ENCODE measurements at regions not wholly inside any gene's neighbourhood (a gene's known extent, or its start where the extent isn't known, plus 50 kb on each side); places are given as distances from the start of the nearest gene placed in this dataset.
"Not testable (repeated sequence)": the region's sequence is repeated elsewhere in the genome, so short reads cannot be mapped to it uniquely, and the experiment has no call there.

DNA sequence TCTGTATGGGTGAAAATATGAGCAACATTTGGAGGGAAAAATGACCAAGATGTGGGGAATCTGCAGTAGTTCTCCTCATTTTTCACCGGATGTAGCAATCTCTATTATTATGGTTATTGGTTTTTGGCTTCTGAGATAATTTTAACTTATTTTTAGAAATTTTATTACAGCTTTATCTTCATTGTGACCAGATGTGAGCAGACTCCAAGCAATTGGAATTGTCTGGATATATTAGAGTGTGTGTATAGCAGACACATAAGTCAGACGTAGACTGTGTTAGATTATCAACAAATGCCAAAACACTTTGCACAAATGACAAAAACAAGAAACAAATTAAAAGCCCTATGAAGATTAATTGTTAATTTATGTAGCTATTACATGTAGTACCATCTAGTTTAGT, 249.1 kb downstream of the DNAJB9 start:
- no peak for DNase-seq

DNA sequence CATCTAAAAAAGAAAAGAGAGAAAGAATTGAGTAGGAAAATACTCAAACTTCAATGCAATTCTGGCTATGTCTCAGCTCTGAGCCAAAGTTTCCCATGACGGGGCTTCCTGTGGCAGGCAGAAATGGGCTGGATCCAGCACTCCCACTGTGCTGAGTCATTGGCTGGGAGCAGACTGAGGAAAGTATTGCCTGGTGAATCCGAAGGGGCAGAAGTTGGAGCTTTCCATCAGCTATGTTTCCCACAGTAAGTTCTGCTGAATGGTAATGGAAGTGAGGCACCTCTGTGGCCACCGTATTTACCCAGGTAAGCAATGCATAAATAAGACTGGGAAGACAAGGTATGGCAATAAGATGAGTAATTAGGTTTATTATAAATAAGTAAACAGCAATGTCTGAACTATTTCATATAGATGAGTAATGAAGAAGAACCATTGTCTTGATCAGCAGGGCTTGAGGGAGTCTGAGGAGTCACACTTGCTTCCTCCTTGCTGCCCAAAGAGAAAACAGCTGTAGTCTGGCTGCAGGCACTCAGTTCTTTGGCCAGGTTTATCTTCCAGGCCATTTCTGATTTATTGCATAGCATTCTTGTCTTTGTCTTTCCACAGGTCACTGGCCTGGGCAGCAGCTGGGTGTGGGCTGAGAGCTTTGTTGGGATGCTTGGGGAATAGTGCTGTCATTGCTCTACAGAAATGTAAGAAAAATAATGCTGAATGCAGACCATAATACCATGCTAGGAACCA, 255.3 kb downstream of the DNAJB9 start:
- DNase-seq = no peak

GRCh38 chr7:108825581-108825909, 255.9 kb downstream of the DNAJB9 start:
- no peak for DNase-seq

DNA sequence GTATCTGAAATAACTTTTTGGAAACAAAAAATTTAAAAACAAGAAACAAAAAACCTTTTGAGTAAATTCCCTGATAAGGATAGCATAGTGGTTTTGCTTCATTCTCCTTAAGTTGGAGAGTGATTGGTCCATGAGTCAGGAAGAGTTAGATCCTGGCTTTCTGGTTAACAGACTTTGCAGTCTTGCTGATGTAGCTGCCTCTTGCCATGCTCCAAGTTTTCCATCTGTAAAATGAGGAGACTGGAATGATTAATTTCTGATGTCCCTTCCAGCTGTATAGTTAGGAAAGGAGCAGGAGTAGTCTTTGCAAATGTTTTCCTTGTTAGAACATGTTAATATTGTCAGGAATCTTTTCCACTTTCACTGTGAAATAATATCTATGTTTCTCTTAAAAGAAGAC, 266.6 kb downstream of the DNAJB9 start:
- no peak for DNase-seq

- no peak for DNase-seq
Measured at GRCh38 chr7:108838198-108838597, 268.5 kb downstream of the DNAJB9 start.

GRCh38 chr7:108839076-108839475, 269.4 kb downstream of the DNAJB9 start:
- no peak for DNase-seq

GRCh38 chr7:108845951-108846350, 276.3 kb downstream of the DNAJB9 start:
- DNase-seq = no peak

- DNase-seq = no peak
Measured at GRCh38 chr7:108846471-108846870, 276.8 kb downstream of the DNAJB9 start.

GRCh38 chr7:108848486-108848885, 278.8 kb downstream of the DNAJB9 start:
- DNase-seq = no peak

DNA sequence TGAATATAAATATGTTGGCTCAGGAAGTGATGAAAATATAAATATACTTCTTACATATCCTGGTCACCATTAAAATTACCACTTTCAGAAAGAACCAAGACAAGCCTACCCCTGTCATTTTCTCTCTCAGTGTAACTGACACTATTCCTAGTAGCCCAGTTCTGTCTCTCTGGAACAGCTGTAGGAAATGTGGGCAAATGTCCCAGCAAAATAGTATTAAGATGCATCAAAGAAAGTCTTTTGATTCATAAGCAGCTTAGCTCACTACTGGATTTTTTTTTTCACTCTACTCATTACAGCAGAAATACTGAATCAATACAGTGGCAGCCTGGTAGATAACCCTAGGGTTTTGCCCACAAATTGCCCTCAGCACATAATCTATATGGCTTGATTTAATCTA, 290.9 kb downstream of the DNAJB9 start:
- DNase-seq = no peak

DNA sequence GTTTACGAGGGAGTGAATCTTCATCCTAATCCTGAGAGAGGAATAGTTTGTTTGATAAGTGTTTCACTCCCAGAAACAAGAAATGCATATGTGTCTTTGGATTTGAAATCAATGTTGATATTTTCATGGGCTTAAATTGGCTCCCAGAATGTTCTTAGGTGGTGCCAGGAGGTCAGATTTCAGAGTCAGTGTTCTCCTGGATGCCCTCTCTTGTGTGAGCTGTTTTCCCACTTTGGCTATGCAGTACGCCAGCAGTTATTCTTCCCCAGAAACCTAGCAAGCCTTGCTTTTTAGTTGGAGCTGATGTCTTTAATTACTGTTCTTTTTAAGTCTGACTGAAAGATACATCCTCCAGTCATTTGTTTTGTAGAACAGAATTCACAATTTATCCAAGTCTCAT, 291.4 kb downstream of the DNAJB9 start:
- DNase-seq = no peak

GRCh38 chr7:108863227-108863848, 293.7 kb downstream of the DNAJB9 start:
- no peak for DNase-seq

GRCh38 chr7:108869070-108869469, 299.4 kb downstream of the DNAJB9 start:
- no peak for DNase-seq

- peak; percentile 23 to 32 for DNase-seq
Measured at GRCh38 chr7:108875139-108875538, 305.5 kb downstream of the DNAJB9 start.

- DNase-seq = no peak
Measured at GRCh38 chr7:108890862-108891261, 321.2 kb downstream of the DNAJB9 start.

DNA sequence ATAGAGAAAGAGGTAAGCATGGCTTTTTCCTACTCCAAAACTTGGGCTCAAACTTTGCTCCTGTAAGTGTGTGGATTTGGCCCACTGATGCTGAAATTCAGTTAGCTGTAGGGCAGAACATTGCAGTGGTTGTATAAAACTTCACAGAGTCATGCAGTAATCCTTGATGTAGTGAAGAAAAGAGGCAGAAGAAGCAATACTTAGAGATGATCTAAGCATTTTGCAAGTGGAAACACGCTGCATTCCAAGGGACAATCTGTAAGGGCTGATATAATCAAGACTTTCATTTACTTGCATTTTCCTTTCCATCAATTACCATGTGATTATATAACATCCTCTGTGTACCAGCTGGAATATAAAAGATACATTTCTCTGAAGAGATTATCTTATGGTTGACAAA, 338.8 kb downstream of the DNAJB9 start:
- DNase-seq = no peak

GRCh38 chr7:108911016-108911415, 341.3 kb downstream of the DNAJB9 start:
- no peak for DNase-seq

DNA sequence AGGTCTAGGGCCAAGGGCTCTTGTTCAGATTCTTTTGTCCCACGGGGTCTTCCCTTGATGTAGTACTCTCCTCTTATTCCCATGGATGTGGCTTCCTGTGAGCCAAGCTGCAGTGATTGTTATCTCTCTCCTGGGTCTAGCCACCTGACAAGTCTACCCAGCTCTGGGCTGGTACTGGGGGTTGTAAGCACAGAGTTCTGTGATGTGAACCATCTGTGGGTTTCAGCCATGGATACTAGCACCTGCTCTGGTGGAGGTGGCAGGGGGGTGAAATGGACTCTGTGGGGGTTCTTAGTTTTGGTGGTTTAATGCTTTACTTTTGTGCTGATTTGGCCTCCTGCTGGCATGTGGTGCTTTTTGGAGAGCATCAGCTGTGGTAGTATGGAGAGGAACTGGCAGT, 350.8 kb downstream of the DNAJB9 start:
- DNase-seq = no peak

GRCh38 chr7:108943048-108943447, 373.4 kb downstream of the DNAJB9 start:
- not testable (repeated sequence) for DNase-seq

DNA sequence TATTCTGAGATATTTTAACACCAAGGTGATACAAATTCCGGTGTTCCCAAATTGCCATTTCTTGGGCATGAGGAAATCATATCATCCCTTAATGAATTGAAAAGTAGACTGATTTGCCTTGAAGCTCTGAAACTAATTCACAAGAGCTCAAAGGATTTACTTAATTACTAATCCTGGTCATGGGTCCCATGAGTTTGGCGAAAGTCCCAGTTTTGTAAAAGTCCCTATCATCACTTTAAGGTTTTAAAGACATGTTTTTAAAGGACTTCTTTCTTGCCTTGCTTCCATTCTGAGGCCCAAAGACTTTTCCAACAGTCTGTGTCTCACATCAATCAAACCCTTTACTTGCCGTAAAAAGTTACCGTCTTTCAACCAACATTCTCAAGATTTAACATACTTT, 377.9 kb downstream of the DNAJB9 start:
- DNase-seq = no peak

GRCh38 chr7:108972004-108972403, 402.3 kb downstream of the DNAJB9 start:
- no peak for DNase-seq

GRCh38 chr7:108973075-108973474, 403.4 kb downstream of the DNAJB9 start:
- no peak for DNase-seq

DNA sequence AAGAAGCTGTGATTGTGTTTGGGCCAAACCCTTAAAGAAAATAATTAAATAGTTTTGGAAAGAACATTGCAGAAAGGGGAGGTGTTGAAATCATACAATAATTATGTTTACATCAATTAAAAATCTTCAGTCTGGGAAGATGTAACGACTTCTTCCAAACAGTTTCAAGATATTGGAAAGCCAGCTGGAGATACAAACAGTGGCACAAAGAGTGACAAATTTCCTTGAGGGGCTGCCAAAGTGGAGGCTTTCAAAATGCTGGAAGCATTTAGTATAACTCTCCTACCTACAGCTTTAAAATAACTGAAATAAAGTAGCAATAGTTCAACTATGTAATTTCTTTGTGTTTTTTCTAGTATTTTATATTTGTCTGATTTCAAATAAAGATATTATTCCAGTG, 405.0 kb downstream of the DNAJB9 start:
- no peak for DNase-seq

DNA sequence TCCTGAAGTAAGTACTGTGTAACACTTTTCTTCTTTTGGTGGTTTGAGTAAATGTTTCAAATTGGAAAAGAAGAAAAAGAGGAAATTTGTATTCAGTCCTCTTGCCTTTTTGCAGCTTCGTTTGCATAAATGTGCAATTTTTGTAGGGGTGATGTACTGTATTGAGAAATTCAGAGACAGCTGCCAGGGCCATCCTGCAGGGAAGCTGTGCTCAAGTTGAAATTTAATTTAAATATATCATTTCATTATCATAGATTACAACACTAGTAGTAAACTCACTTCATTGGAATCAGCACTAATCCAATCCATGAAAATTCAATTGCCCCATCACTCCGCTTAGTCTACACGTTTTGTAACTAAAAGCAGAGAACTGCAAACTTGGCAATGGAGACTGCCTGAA, 415.4 kb downstream of the DNAJB9 start:
- DNase-seq = no peak

DNA sequence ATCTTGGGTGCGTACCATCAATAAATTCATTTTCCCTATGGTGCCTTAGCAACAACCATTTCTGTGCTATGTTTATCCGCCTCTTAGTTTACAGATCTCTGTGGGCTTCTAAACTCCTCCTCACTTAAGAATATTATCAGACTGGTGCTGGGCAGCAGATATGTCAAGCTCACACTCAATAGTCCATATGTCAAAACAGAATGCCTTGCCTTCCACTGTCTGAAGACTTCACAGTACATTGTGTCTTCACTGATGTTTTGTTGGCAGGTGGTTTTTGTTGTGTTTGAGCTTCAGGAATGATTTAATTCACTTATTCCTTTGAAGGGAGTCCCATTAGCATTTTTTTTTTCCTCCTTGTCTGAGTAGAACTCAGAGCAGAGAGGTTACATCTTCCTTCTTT, 419.6 kb downstream of the DNAJB9 start:
- DNase-seq = no peak
